ENCODE measurements at regions not wholly inside any gene's neighbourhood (a gene's known extent, or its start where the extent isn't known, plus 50 kb on each side); places are given as distances from the start of the nearest gene placed in this dataset.

DNA sequence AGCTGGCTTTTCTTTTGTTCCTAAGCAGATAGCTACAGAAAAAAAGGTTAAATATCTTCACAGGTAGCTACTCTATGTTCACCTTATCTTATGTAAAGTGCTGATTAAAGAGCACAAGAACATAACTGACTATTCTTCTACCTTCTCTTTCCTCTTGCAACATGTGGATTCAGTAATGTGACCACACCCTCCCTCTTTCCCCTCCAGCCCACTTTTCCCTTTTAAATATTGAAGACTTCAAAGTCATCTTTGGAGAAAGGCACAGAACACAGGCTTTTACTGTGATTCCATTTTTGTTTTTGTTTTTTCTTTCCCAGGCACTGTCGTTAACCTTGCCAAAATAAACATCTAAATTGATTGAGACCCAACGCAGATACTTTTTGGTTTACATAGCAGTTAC lies 418.1 kb upstream of the CDH20 start:
- TF ChIP-seq, protein P1, sequence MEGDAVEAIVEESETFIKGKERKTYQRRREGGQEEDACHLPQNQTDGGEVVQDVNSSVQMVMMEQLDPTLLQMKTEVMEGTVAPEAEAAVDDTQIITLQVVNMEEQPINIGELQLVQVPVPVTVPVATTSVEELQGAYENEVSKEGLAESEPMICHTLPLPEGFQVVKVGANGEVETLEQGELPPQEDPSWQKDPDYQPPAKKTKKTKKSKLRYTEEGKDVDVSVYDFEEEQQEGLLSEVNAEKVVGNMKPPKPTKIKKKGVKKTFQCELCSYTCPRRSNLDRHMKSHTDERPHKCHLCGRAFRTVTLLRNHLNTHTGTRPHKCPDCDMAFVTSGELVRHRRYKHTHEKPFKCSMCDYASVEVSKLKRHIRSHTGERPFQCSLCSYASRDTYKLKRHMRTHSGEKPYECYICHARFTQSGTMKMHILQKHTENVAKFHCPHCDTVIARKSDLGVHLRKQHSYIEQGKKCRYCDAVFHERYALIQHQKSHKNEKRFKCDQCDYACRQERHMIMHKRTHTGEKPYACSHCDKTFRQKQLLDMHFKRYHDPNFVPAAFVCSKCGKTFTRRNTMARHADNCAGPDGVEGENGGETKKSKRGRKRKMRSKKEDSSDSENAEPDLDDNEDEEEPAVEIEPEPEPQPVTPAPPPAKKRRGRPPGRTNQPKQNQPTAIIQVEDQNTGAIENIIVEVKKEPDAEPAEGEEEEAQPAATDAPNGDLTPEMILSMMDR (IDR thresholded peaks at IDR 0.05; ENCODE audit: low read length): no peak
- no peak for TF ChIP-seq EZH2 (optimal IDR thresholded peaks at IDR 0.05; ENCODE audit: low read depth, low read length)
